ENCODE measurements at regions not wholly inside any gene's neighbourhood (a gene's known extent, or its start where the extent isn't known, plus 50 kb on each side); places are given as distances from the start of the nearest gene placed in this dataset.
A peak's percentile ranks its signal among the peaks of the same experiment; 100 is the strongest.
"Not testable (repeated sequence)": the region's sequence is repeated elsewhere in the genome, so short reads cannot be mapped to it uniquely, and the experiment has no call there.

- DNase-seq (ENCODE audit: low read depth in 1 of 2, low spot score in 2 of 2); H3K27me3 ChIP-seq (replicated peaks); H3K4me1 ChIP-seq (replicated peaks); H3K9me3 ChIP-seq (replicated peaks); H3K27ac ChIP-seq; H3K4me3 ChIP-seq; H3K36me3 ChIP-seq: not testable (repeated sequence)
Observed at GRCh38 chr2:89537862-89538261, 846.4 kb downstream of the RPIA start.

- H3K9me3 ChIP-seq (replicated peaks); H3K4me1 ChIP-seq (replicated peaks); H3K4me3 ChIP-seq; H3K36me3 ChIP-seq; H3K27ac ChIP-seq; H3K27me3 ChIP-seq (replicated peaks): not testable (repeated sequence)
- DNase-seq (ENCODE audit: low read depth in 1 of 2, low spot score in 2 of 2): peak in 1 of 2 experiments; percentile 28
Observed at GRCh38 chr2:89544110-89544509, 852.6 kb downstream of the RPIA start.

GRCh38 chr2:89579154-89579553, 887.7 kb downstream of the RPIA start:
- H3K36me3 ChIP-seq; H3K4me1 ChIP-seq (replicated peaks); H3K9me3 ChIP-seq (replicated peaks); H3K27ac ChIP-seq; H3K4me3 ChIP-seq; H3K27me3 ChIP-seq (replicated peaks): not testable (repeated sequence)
- DNase-seq (ENCODE audit: low read depth in 1 of 2, low spot score in 2 of 2): peak in 1 of 2 experiments; percentile 4

- H3K27me3 ChIP-seq (replicated peaks); H3K9me3 ChIP-seq (replicated peaks); H3K4me1 ChIP-seq (replicated peaks); H3K36me3 ChIP-seq; H3K27ac ChIP-seq; H3K4me3 ChIP-seq; DNase-seq (ENCODE audit: low read depth in 1 of 2, low spot score in 2 of 2): not testable (repeated sequence)
Observed at GRCh38 chr2:89582816-89583215, 891.3 kb downstream of the RPIA start.

GRCh38 chr2:89584046-89584445, 892.6 kb downstream of the RPIA start:
- not testable (repeated sequence) for DNase-seq (ENCODE audit: low read depth in 1 of 2, low spot score in 2 of 2); H3K27me3 ChIP-seq (replicated peaks); H3K4me3 ChIP-seq

GRCh38 chr2:89584868-89585557, 893.5 kb downstream of the RPIA start:
- H3K27ac ChIP-seq; H3K36me3 ChIP-seq; H3K4me1 ChIP-seq (replicated peaks); DNase-seq (ENCODE audit: low read depth in 1 of 2, low spot score in 2 of 2); H3K9me3 ChIP-seq (replicated peaks); H3K27me3 ChIP-seq (replicated peaks); H3K4me3 ChIP-seq: not testable (repeated sequence)

More at GRCh38 chr2:89584046-89584445, 892.6 kb downstream of the RPIA start:
- not testable (repeated sequence) for H3K36me3 ChIP-seq; H3K9me3 ChIP-seq (replicated peaks); H3K4me1 ChIP-seq (replicated peaks); H3K27ac ChIP-seq

GRCh38 chr2:89585558-89585920, 894.1 kb downstream of the RPIA start:
- H3K4me1 ChIP-seq (replicated peaks); H3K27me3 ChIP-seq (replicated peaks); H3K27ac ChIP-seq; H3K9me3 ChIP-seq (replicated peaks); H3K4me3 ChIP-seq; H3K36me3 ChIP-seq: not testable (repeated sequence)
- DNase-seq (ENCODE audit: low read depth in 1 of 2, low spot score in 2 of 2): peak; percentile 4 to 49

GRCh38 chr2:89599843-89600242, 908.4 kb downstream of the RPIA start:
- not testable (repeated sequence) for H3K4me1 ChIP-seq (replicated peaks); H3K9me3 ChIP-seq (replicated peaks); H3K27me3 ChIP-seq (replicated peaks); H3K4me3 ChIP-seq; H3K36me3 ChIP-seq; H3K27ac ChIP-seq
- peak in 1 of 2 experiments; percentile 8 for DNase-seq (ENCODE audit: low read depth in 1 of 2, low spot score in 2 of 2)

GRCh38 chr2:89606514-89606913, 915.0 kb downstream of the RPIA start:
- not testable (repeated sequence) for H3K9me3 ChIP-seq (replicated peaks); H3K27me3 ChIP-seq (replicated peaks); DNase-seq (ENCODE audit: low read depth in 1 of 2, low spot score in 2 of 2); H3K4me1 ChIP-seq (replicated peaks); H3K27ac ChIP-seq; H3K36me3 ChIP-seq; H3K4me3 ChIP-seq

GRCh38 chr2:89610207-89610926, 918.9 kb downstream of the RPIA start:
- H3K27me3 ChIP-seq (replicated peaks); H3K4me1 ChIP-seq (replicated peaks); H3K4me3 ChIP-seq; H3K27ac ChIP-seq; DNase-seq (ENCODE audit: low read depth in 1 of 2, low spot score in 2 of 2); H3K36me3 ChIP-seq; H3K9me3 ChIP-seq (replicated peaks): not testable (repeated sequence)

GRCh38 chr2:89610927-89611515, 919.5 kb downstream of the RPIA start:
- H3K36me3 ChIP-seq; DNase-seq (ENCODE audit: low read depth in 1 of 2, low spot score in 2 of 2); H3K4me1 ChIP-seq (replicated peaks); H3K27ac ChIP-seq; H3K4me3 ChIP-seq; H3K9me3 ChIP-seq (replicated peaks); H3K27me3 ChIP-seq (replicated peaks): not testable (repeated sequence)

- not testable (repeated sequence) for H3K27ac ChIP-seq; H3K9me3 ChIP-seq (replicated peaks); H3K4me1 ChIP-seq (replicated peaks); H3K4me3 ChIP-seq; H3K36me3 ChIP-seq; H3K27me3 ChIP-seq (replicated peaks); DNase-seq (ENCODE audit: low read depth in 1 of 2, low spot score in 2 of 2)
Observed at GRCh38 chr2:89611710-89612109, 920.2 kb downstream of the RPIA start.

- H3K9me3 ChIP-seq (replicated peaks); H3K27ac ChIP-seq; H3K27me3 ChIP-seq (replicated peaks); H3K4me3 ChIP-seq; H3K4me1 ChIP-seq (replicated peaks); H3K36me3 ChIP-seq; DNase-seq (ENCODE audit: low read depth in 1 of 2, low spot score in 2 of 2): not testable (repeated sequence)
Observed at GRCh38 chr2:89649268-89649667, 957.8 kb downstream of the RPIA start.

- not testable (repeated sequence) for H3K27ac ChIP-seq; H3K27me3 ChIP-seq (replicated peaks); H3K36me3 ChIP-seq; DNase-seq (ENCODE audit: low read depth in 1 of 2, low spot score in 2 of 2); H3K9me3 ChIP-seq (replicated peaks); H3K4me3 ChIP-seq; H3K4me1 ChIP-seq (replicated peaks)
Observed at GRCh38 chr2:89679254-89679653, 987.8 kb downstream of the RPIA start.
